Osteocyte (in vitro differentiated cells): ENCODE measurements at regions not wholly inside any gene's neighbourhood (a gene's known extent, or its start where the extent isn't known, plus 50 kb on each side); places are given as distances from the start of the nearest gene placed in this dataset.

Experiments
- DNase-seq: peaks from one replicate; pipeline ENCODE4 v3.0.0; 2021; ENCODE audit warnings: mixed read lengths; ENCODE audit not compliant: unreplicated experiment; ENCODE audit errors: extremely low spot score
- H3K27ac Mint-ChIP-seq: one replicate; pipeline ENCODE4 v1.8.0; 2021; ENCODE audit warnings: mild to moderate bottlenecking, mixed read lengths; ENCODE audit not compliant: unreplicated experiment
- H3K27me3 Mint-ChIP-seq: one replicate; pipeline ENCODE4 v1.8.0; 2021; ENCODE audit warnings: mixed read lengths; ENCODE audit not compliant: unreplicated experiment
- H3K36me3 Mint-ChIP-seq: one replicate; pipeline ENCODE4 v1.8.0; 2021; ENCODE audit warnings: mixed read lengths; ENCODE audit not compliant: unreplicated experiment
- H3K4me1 Mint-ChIP-seq: one replicate; pipeline ENCODE4 v1.8.0; 2021; ENCODE audit warnings: mixed read lengths; ENCODE audit not compliant: unreplicated experiment
- H3K4me3 Mint-ChIP-seq: one replicate; pipeline ENCODE4 v1.8.0; 2021; ENCODE audit warnings: mild to moderate bottlenecking, moderate library complexity, mixed read lengths; ENCODE audit not compliant: unreplicated experiment
- H3K9me3 Mint-ChIP-seq: one replicate; pipeline ENCODE4 v1.8.0; 2021; ENCODE audit warnings: mixed read lengths; ENCODE audit not compliant: unreplicated experiment
- TF ChIP-seq, protein P1 (sequence below): fragments of 200-600 bp; sonication (generic); IDR thresholded peaks from 2 replicates; pipeline ENCODE4 v1.5.0; 2021; ENCODE audit warnings: antibody characterized with exemption, mild to moderate bottlenecking, moderate library complexity

DNA sequence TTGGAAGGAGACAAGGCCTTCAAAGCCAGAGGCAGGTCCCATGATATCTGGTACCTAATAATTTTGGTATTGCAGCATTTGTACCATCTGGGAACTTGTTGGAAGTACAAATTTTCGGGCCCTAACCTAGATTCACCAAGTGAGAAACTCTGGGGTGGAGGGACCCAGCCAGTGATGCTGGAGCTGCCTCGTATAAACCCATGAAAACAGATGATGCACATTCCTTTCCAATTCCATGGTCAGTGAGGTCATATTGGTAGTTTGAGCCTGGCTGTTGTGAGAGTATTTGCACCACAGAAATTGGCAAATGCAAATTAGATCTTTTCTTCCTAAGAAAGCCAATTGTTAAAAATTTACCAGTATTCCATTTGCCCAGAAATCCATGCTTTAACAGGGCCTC, 269.6 kb upstream of the PLXNA2 start:
- no peak overlapping the region for H3K4me3 Mint-ChIP-seq

DNA sequence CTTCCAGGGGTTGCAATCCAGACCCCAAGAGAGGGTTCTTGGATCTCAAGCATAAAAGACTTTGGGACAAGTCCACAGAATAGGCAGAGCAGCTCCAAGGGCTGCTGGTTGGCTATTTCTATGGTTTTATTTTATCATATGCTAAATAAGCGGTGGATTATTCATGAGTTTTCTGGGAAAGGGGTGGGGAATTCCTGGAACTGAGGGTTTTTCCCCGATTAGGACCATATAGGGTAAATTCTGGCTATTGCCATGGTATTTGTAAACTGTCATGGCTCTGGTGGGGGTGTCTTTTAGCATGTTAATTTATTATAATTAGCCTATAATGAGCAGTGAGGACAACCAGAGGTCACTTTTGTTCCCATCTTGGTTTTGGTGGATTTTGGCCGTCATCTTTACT, 270.9 kb upstream of the PLXNA2 start:
- Mint-ChIP-seq H3K27ac (no peak overlapping the region), H3K9me3 (no peaks in the 10 kb centered on the region), H3K27me3 (peaks cover 3% of the 10 kb centered on the region), H3K4me1 (no peaks in the 10 kb centered on the region), H3K4me3 (no peak overlapping the region), H3K36me3 (no peaks in the 10 kb centered on the region)
- DNase-seq: peak; percentile 15
- TF ChIP-seq, protein P1, sequence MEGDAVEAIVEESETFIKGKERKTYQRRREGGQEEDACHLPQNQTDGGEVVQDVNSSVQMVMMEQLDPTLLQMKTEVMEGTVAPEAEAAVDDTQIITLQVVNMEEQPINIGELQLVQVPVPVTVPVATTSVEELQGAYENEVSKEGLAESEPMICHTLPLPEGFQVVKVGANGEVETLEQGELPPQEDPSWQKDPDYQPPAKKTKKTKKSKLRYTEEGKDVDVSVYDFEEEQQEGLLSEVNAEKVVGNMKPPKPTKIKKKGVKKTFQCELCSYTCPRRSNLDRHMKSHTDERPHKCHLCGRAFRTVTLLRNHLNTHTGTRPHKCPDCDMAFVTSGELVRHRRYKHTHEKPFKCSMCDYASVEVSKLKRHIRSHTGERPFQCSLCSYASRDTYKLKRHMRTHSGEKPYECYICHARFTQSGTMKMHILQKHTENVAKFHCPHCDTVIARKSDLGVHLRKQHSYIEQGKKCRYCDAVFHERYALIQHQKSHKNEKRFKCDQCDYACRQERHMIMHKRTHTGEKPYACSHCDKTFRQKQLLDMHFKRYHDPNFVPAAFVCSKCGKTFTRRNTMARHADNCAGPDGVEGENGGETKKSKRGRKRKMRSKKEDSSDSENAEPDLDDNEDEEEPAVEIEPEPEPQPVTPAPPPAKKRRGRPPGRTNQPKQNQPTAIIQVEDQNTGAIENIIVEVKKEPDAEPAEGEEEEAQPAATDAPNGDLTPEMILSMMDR: no peak

More for the DNA sequence above, 269.6 kb upstream of the PLXNA2 start:
- Mint-ChIP-seq H3K4me1 (no peaks in the 10 kb centered on the region), H3K9me3 (no peaks in the 10 kb centered on the region), H3K27me3 (no peaks in the 10 kb centered on the region), H3K36me3 (no peaks in the 10 kb centered on the region), H3K27ac (no peak overlapping the region)
- DNase-seq: peak; percentile 11
- TF ChIP-seq, protein P1: no peak

- no peaks in the 10 kb centered on the region for H3K4me1 Mint-ChIP-seq
- H3K4me3 Mint-ChIP-seq: no peak overlapping the region
- no peaks in the 10 kb centered on the region for H3K36me3 Mint-ChIP-seq
- TF ChIP-seq, protein P1: no peak
- peaks cover 3% of the 10 kb centered on the region for H3K27me3 Mint-ChIP-seq
- DNase-seq: peak; percentile 57
- no peak overlapping the region for H3K27ac Mint-ChIP-seq
- H3K9me3 Mint-ChIP-seq: no peaks in the 10 kb centered on the region
Observed at GRCh38 chr1:208516780-208517179, 272.6 kb upstream of the PLXNA2 start.

GRCh38 chr1:208520438-208521099, 276.4 kb upstream of the PLXNA2 start:
- Mint-ChIP-seq H3K27me3 (peaks cover 10% of the 10 kb centered on the region), H3K27ac (no peak overlapping the region), H3K9me3 (no peaks in the 10 kb centered on the region), H3K4me3 (no peak overlapping the region), H3K4me1 (no peaks in the 10 kb centered on the region), H3K36me3 (no peaks in the 10 kb centered on the region)
- DNase-seq: peak; percentile 23
- TF ChIP-seq, protein P1: no peak

GRCh38 chr1:208521534-208521933, 277.4 kb upstream of the PLXNA2 start:
- Mint-ChIP-seq H3K4me3 (no peak overlapping the region), H3K27me3 (peaks cover 10% of the 10 kb centered on the region), H3K4me1 (no peaks in the 10 kb centered on the region), H3K9me3 (no peaks in the 10 kb centered on the region), H3K27ac (no peak overlapping the region), H3K36me3 (no peaks in the 10 kb centered on the region)
- TF ChIP-seq, protein P1: no peak
- no peak for DNase-seq
